Transverse colon (tissue), 4 donors: ENCODE measurements at regions not wholly inside any gene's neighbourhood (a gene's known extent, or its start where the extent isn't known, plus 50 kb on each side); places are given as distances from the start of the nearest gene placed in this dataset.
"Not testable (repeated sequence)": the region's sequence is repeated elsewhere in the genome, so short reads cannot be mapped to it uniquely, and the experiment has no call there.

Experiments used
- DNase-seq: peaks from one replicate; pipeline ENCODE4 v3.0.0-alpha.2; 2019
- H3K27ac ChIP-seq, 4 donors: fragments of 200-600 bp; sonication (generic); 2 replicates each; pipeline ENCODE4 v1.5.1; 2016 to 2018; ENCODE audit warnings: inconsistent platforms in 4 of 4
- H3K27me3 ChIP-seq: fragments of 200-600 bp; sonication (generic); 2 replicates; pipeline ENCODE4 v1.5.1; 2017; ENCODE audit warnings: inconsistent platforms
- H3K36me3 ChIP-seq, 4 donors: fragments of 200-600 bp; sonication (generic); 2 replicates each; pipeline ENCODE4 v1.5.1; 2017 to 2019; ENCODE audit warnings: inconsistent platforms in 4 of 4
- H3K4me1 ChIP-seq, 4 donors: fragments of 200-600 bp; sonication (generic); 2 replicates each; pipeline ENCODE4 v1.5.1; 2017 to 2020; ENCODE audit warnings: inconsistent platforms in 4 of 4
- H3K4me3 ChIP-seq, 4 donors: fragments of 200-600 bp; sonication (generic); 1 replicate in 1 of 4; 2 replicates in 3 of 4; pipeline versions ENCODE4 v1.5.1 to v1.6.1; 2017 to 2019; ENCODE audit warnings: inconsistent platforms in 4 of 4
- H3K9me3 ChIP-seq, 2 donors: fragments of 200-600 bp; sonication (generic); 2 replicates each; pipeline ENCODE4 v1.5.1; 2017 to 2019; ENCODE audit warnings: inconsistent platforms in 2 of 2
- EP300 ChIP-seq: sonication (generic); formaldehyde crosslinking; IDR thresholded peaks from one replicate; pipeline ENCODE4 v1.6.1; 2017; ENCODE audit warnings: antibody characterized with exemption, low read depth
- POLR2A ChIP-seq: fragments of 450-650 bp; IDR thresholded peaks from one replicate; pipeline ENCODE4 v1.6.1; 2016; ENCODE audit warnings: antibody characterized with exemption, mild to moderate bottlenecking, moderate library complexity
- POLR2AphosphoS5 ChIP-seq, 3 donors: sonication (generic); formaldehyde crosslinking; IDR thresholded peaks; one replicate each; pipeline ENCODE4 v1.6.1; 2016; ENCODE audit warnings: antibody characterized with exemption in 3 of 3
- WGBS, 2 donors: methylation state at CpG; one replicate each; pipeline ENCODE4 v1.1.5; 2018; ENCODE audit warnings: low coverage in 1 of 2; 5-methylcytosine and 5-hydroxymethylcytosine counted together
- in situ Hi-C, 4 donors: fragments of 200-750 bp; cut with MboI; loops; one replicate each; pipeline versions ENCODE4 v1.15.0 to v1.15.1; 2017; ENCODE audit warnings: low sequenced_read_pairs in 3 of 4, low pct_ligation_motif_present in 1 of 4, low pct_unique_long_range_greater_than_20kb in 1 of 4
- intact Hi-C: fragments of 100-400 bp; cut with DNase I; formaldehyde crosslinking; loops from one replicate; pipeline ENCODE4 v1.15.1; 2023; ENCODE audit warnings: low total_unique reads
- TF ChIP-seq, protein P1 (sequence below), 5 experiments: fragments of 200-600 bp in 3 of 5; fragments of 450-650 bp in 2 of 5; sonication (generic) in 3 of 5; IDR thresholded peaks; 1 replicate in 2 of 5; 2 replicates in 3 of 5; pipeline ENCODE4 v1.5.1; 2016 to 2017; ENCODE audit warnings: antibody characterized with exemption in 5 of 5, inconsistent platforms in 3 of 5, mild to moderate bottlenecking in 2 of 5, moderate library complexity in 1 of 5

DNA sequence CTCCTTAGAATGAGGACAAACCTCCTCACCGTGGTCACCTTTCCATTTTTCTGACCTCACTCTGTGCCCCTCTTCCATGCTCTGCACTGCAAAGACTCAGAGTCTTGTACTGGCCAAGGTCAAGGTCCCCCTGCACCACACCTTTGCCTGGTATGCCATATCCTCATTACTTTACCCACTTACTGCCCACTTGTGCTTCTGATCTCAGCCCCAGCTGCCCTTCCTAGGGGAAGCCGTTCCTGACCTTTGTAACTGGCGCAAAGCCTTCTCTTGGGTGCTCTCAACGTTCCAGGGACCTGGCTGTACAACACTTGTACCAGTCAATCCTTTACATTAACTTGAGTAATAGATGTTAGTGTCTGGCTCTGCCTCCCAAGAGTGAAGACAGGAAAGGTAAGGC lies 256.0 kb downstream of the SV2B start:
- Histone ChIP-seq H3K9me3 (no peaks in the 10 kb centered on the region), H3K27me3 (no peaks in the 10 kb centered on the region), H3K4me3 (no peak overlapping the region), H3K4me1 (no peaks in the 10 kb centered on the region), H3K36me3 (no peaks in the 10 kb centered on the region), H3K27ac (no peak overlapping the region)
- intact Hi-C loops = no loop called here
- in situ Hi-C loops = no loop called here
- TF ChIP-seq POLR2AphosphoS5 (IDR thresholded peaks at IDR 0.05) (no peak), POLR2A (no peak), EP300 (no peak)
- TF ChIP-seq, protein P1, sequence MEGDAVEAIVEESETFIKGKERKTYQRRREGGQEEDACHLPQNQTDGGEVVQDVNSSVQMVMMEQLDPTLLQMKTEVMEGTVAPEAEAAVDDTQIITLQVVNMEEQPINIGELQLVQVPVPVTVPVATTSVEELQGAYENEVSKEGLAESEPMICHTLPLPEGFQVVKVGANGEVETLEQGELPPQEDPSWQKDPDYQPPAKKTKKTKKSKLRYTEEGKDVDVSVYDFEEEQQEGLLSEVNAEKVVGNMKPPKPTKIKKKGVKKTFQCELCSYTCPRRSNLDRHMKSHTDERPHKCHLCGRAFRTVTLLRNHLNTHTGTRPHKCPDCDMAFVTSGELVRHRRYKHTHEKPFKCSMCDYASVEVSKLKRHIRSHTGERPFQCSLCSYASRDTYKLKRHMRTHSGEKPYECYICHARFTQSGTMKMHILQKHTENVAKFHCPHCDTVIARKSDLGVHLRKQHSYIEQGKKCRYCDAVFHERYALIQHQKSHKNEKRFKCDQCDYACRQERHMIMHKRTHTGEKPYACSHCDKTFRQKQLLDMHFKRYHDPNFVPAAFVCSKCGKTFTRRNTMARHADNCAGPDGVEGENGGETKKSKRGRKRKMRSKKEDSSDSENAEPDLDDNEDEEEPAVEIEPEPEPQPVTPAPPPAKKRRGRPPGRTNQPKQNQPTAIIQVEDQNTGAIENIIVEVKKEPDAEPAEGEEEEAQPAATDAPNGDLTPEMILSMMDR (IDR thresholded peaks at IDR 0.05) = no peak
- 65 to 79% methylated on average over 3 to 4 of the region's 4 CpGs for WGBS, 2 donors
- peak; percentile 7 for DNase-seq

DNA sequence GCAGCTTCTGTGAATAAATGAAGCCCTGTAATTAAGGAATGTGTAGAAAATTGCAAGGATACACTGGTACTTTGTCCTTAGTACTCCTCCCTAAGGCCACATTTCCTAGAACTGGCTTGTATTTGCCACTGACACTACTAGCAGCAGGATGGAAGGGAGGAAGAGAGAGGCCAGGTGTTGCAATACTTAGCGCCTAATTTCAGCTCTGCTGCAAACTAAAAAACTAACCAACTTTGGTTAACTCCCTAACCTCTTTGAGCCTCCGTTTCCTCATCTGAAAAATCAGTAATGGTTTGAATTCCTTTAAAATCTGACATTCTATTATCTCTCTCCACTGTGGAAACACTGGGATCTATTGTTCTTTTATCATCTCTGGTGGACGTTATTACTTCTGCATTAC lies 257.0 kb downstream of the SV2B start:
- WGBS, 2 donors = 82 to 84% methylated on average over 3 of the region's 3 CpGs
- no peak overlapping the region for H3K4me3 ChIP-seq
- in situ Hi-C loops = no loop called here

DNA sequence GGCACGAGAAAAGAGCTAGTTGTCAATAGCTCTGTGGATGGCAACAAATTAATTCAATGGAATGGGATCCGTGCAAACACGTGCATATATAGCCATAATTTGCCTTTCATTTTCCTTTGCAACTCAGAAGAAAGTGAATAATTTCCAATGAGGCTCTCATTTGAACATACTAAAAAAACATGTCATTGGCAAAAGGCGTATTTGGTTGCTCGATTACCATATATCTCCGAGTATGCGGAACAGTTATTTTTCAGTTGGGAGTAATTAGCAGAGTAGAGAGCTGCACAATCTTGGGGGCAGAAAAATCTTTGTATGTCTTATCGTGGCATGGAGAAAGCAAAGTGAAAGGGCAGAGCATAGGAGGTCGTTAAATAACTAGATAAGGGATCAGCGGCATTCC lies 257.4 kb downstream of the SV2B start:
- intact Hi-C loops = no loop called here
- Histone ChIP-seq H3K9me3 (no peaks in the 10 kb centered on the region), H3K27me3 (no peaks in the 10 kb centered on the region), H3K36me3 (no peaks in the 10 kb centered on the region), H3K27ac (no peak overlapping the region), H3K4me3 (no peak overlapping the region), H3K4me1 (no peaks in the 10 kb centered on the region)
- no peak for DNase-seq
- WGBS, 2 donors = 79 to 85% methylated on average over 10 of the region's 10 CpGs
- in situ Hi-C loops = no loop called here
- TF ChIP-seq POLR2A (no peak), POLR2AphosphoS5 (IDR thresholded peaks at IDR 0.05) (no peak), EP300 (no peak)
- TF ChIP-seq, protein P1 (IDR thresholded peaks at IDR 0.05) = no peak

More for the DNA sequence above, 257.0 kb downstream of the SV2B start:
- Histone ChIP-seq H3K27me3 (no peaks in the 10 kb centered on the region), H3K9me3 (no peaks in the 10 kb centered on the region), H3K36me3 (no peaks in the 10 kb centered on the region), H3K4me1 (no peaks in the 10 kb centered on the region), H3K27ac (no peak overlapping the region)
- TF ChIP-seq EP300 (no peak), POLR2AphosphoS5 (IDR thresholded peaks at IDR 0.05) (no peak), POLR2A (no peak)
- TF ChIP-seq, protein P1 (IDR thresholded peaks at IDR 0.05) = no peak
- DNase-seq = no peak
- intact Hi-C loops = no loop called here

DNA sequence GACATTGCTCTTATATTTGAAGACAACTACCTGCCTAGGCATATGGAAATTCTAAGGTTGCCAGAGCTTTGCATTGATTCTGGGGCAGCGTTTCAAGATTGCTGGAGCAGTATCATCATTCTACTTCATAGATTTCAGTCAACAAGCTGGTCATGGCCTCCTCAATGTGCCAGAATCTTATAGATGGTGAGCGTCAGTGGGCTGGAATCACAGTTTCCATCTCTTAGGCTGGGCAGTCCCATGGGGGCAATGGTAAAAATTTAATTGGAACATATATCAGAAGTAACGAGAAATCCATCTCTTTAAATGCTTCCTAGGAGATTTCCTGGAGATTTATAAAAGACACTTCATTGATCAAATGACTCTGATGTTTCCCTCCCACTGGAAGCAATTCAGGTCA lies 258.3 kb downstream of the SV2B start:
- H3K27me3 ChIP-seq = no peaks in the 10 kb centered on the region
- intact Hi-C loops = no loop called here

DNA sequence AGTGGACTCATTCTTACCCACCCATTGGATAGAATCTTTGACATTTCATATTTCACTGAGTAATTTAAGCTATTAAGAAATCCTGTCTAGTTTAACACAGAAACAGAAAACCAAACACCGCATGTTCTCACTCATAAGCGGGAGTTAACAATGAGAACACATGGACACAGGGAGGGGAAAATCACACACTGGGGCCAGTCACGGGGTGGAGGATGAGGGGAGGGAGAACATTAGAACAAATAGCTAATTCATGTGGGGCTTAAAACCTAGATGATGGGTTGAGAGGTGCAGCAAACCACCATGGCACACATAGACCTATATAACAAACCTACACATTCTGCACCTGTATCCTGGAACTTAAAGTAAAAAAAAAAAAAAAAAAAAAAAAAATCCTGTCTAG lies 261.6 kb downstream of the SV2B start:
- WGBS, 2 donors = 82 to 90% methylated on average over 3 of the region's 3 CpGs
- intact Hi-C loops, H3K9me3 ChIP-seq, H3K4me1 ChIP-seq, H3K27ac ChIP-seq, H3K27me3 ChIP-seq, DNase-seq, in situ Hi-C loops, H3K4me3 ChIP-seq, H3K36me3 ChIP-seq: not testable (repeated sequence)

More for the DNA sequence above, 258.3 kb downstream of the SV2B start:
- no peak for DNase-seq
- H3K4me1 ChIP-seq = no peaks in the 10 kb centered on the region
- no peak overlapping the region for H3K4me3 ChIP-seq
- no peaks in the 10 kb centered on the region for H3K9me3 ChIP-seq
- H3K27ac ChIP-seq = no peak overlapping the region
- TF ChIP-seq, protein P1 (IDR thresholded peaks at IDR 0.05) = no peak
- TF ChIP-seq POLR2AphosphoS5 (IDR thresholded peaks at IDR 0.05) (no peak), POLR2A (no peak), EP300 (no peak)
- WGBS, 2 donors = 83 to 87% methylated on average over 1 to 3 of the region's 3 CpGs
- in situ Hi-C loops = no loop called here
- no peaks in the 10 kb centered on the region for H3K36me3 ChIP-seq
